ENCODE measurements at regions not wholly inside any gene's neighbourhood (a gene's known extent, or its start where the extent isn't known, plus 50 kb on each side); places are given as distances from the start of the nearest gene placed in this dataset.
"Not testable (repeated sequence)": the region's sequence is repeated elsewhere in the genome, so short reads cannot be mapped to it uniquely, and the experiment has no call there.

- Mint-ChIP-seq H3K4me1 (no peaks in the 10 kb centered on the region), H3K36me3 (peaks cover 0 to 3% (median 0%) of the 10 kb centered on the region in 3 donors), H3K27ac (no peak overlapping the region), H3K4me3 (no peak overlapping the region), H3K9me3 (peaks cover 2 to 24% (median 15%) of the 10 kb centered on the region in 6 donors), H3K27me3 (ENCODE audit: low read depth in 3 of 3) (peaks cover 0 to 4% (median 4%) of the 10 kb centered on the region in 3 donors)
- DNase-seq = no peak
These were observed 73.3 kb upstream of the HABP2 start for GRCh38 chr10:113479346-113480080.

GRCh38 chr10:113480081-113480360 lies 72.8 kb upstream of the HABP2 start:
- Mint-ChIP-seq H3K4me3 (no peak overlapping the region), H3K36me3 (peaks cover 0 to 3% (median 0%) of the 10 kb centered on the region in 3 donors), H3K9me3 (peaks cover 2 to 24% (median 15%) of the 10 kb centered on the region in 6 donors), H3K4me1 (no peaks in the 10 kb centered on the region), H3K27me3 (ENCODE audit: low read depth in 3 of 3) (peaks cover 0 to 4% (median 3%) of the 10 kb centered on the region in 3 donors), H3K27ac (no peak overlapping the region)
- no peak for DNase-seq

GRCh38 chr10:113480851-113481502 lies 71.9 kb upstream of the HABP2 start:
- Mint-ChIP-seq H3K4me3 (no peak overlapping the region), H3K9me3 (peaks cover 2 to 24% (median 15%) of the 10 kb centered on the region in 6 donors), H3K27me3 (ENCODE audit: low read depth in 3 of 3) (peaks cover 0 to 4% (median 3%) of the 10 kb centered on the region in 3 donors), H3K36me3 (peaks cover 0 to 3% (median 0%) of the 10 kb centered on the region in 3 donors), H3K4me1 (no peaks in the 10 kb centered on the region), H3K27ac (no peak overlapping the region)
- no peak for DNase-seq

- Mint-ChIP-seq H3K27me3 (ENCODE audit: low read depth in 3 of 3) (peaks cover 0 to 4% (median 0%) of the 10 kb centered on the region in 3 donors), H3K27ac (no peak overlapping the region), H3K4me3 (no peak overlapping the region), H3K9me3 (peaks cover 2 to 17% (median 9%) of the 10 kb centered on the region in 6 donors), H3K4me1 (no peaks in the 10 kb centered on the region), H3K36me3 (peaks cover 0 to 3% (median 0%) of the 10 kb centered on the region in 3 donors)
- DNase-seq = no peak
These were observed 68.4 kb upstream of the HABP2 start for GRCh38 chr10:113484487-113484886.

GRCh38 chr10:113485736-113486135 lies 67.1 kb upstream of the HABP2 start:
- Mint-ChIP-seq H3K4me3 (no peak overlapping the region), H3K9me3 (peaks cover 0 to 4% (median 2%) of the 10 kb centered on the region in 6 donors), H3K27ac (no peak overlapping the region), H3K36me3 (peaks cover 0 to 3% (median 0%) of the 10 kb centered on the region in 3 donors), H3K27me3 (ENCODE audit: low read depth in 3 of 3) (peaks cover 0 to 4% (median 0%) of the 10 kb centered on the region in 3 donors), H3K4me1 (no peaks in the 10 kb centered on the region)
- DNase-seq = no peak

- no peak overlapping the region for H3K27ac Mint-ChIP-seq
- H3K36me3 Mint-ChIP-seq = peaks cover 0 to 3% (median 0%) of the 10 kb centered on the region in 3 donors
- peaks cover 0 to 4% (median 0%) of the 10 kb centered on the region in 3 donors for H3K27me3 Mint-ChIP-seq (ENCODE audit: low read depth in 3 of 3)
- peaks cover 0 to 3% (median 0%) of the 10 kb centered on the region in 6 donors for H3K9me3 Mint-ChIP-seq
- no peak for DNase-seq
- H3K4me1 Mint-ChIP-seq = no peaks in the 10 kb centered on the region
- no peak overlapping the region for H3K4me3 Mint-ChIP-seq
These were observed 66.3 kb upstream of the HABP2 start for GRCh38 chr10:113486531-113486930.

GRCh38 chr10:113487154-113487553 lies 65.7 kb upstream of the HABP2 start:
- Mint-ChIP-seq H3K4me3 (no peak overlapping the region), H3K27me3 (ENCODE audit: low read depth in 3 of 3) (peaks cover 0 to 4% (median 0%) of the 10 kb centered on the region in 3 donors), H3K36me3 (no peaks in the 10 kb centered on the region)

GRCh38 chr10:113488186-113488585 lies 64.7 kb upstream of the HABP2 start:
- no peak for DNase-seq
- no peaks in the 10 kb centered on the region for H3K27me3 Mint-ChIP-seq (ENCODE audit: low read depth in 3 of 3)
- no peak overlapping the region for H3K27ac Mint-ChIP-seq
- H3K36me3 Mint-ChIP-seq = no peaks in the 10 kb centered on the region
- no peak overlapping the region for H3K4me3 Mint-ChIP-seq
- H3K9me3 Mint-ChIP-seq = peaks cover 0 to 1% (median 0%) of the 10 kb centered on the region in 6 donors
- H3K4me1 Mint-ChIP-seq = no peaks in the 10 kb centered on the region

More at GRCh38 chr10:113487154-113487553, 65.7 kb upstream of the HABP2 start:
- DNase-seq = no peak
- H3K9me3 Mint-ChIP-seq = peaks cover 0 to 1% (median 0%) of the 10 kb centered on the region in 6 donors
- H3K4me1 Mint-ChIP-seq = no peaks in the 10 kb centered on the region
- H3K27ac Mint-ChIP-seq = no peak overlapping the region

DNA sequence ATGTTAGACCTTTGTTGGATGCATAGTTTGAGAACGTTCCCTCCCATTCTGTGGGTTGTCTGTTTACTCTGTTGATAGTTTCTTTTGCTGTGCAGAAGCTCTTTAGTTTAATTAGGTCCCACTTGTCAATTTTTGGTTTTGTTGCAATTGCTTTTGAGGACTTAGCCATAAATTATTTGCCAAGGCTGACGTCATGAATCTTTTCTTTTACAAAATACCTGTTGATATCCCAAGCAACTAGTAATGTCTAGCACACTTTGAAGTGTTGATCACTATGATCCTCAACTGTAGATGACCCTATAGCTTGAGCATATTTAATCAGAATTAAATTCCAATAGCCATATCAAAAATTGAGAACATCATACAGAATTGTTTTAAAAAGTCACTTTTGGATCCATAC lies 63.3 kb upstream of the HABP2 start:
- H3K27ac Mint-ChIP-seq; H3K4me1 Mint-ChIP-seq; DNase-seq; H3K9me3 Mint-ChIP-seq; H3K27me3 Mint-ChIP-seq (ENCODE audit: low read depth in 3 of 3); H3K36me3 Mint-ChIP-seq; H3K4me3 Mint-ChIP-seq: not testable (repeated sequence)

DNA sequence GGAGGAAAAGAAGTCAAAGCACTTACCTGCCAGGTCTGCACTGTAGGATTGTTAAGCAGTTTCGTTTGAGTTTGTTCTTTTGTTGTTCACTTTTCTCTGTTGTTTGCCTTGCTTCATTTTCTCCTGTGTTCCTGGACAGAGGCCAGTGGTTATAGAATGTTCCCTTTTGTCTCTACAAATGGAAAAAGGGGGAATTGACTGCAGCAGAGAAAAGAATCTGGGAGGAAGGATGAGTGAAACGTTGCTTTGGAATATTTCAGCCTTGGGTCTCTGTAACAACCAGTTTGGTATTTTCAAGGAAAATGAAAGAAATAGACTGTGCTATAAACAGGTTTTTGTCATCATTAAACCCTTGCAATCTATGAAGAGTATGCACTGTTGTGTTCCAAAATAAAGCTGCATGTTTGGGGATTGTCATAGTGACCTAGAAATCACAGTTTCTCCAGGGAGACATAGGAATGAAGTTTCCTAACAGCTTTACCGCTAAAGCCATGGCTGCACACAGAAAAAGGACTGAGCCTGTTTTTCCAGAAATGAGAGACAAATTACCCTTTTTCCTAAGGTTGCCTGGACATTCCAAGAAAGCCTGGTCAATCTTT lies 60.8 kb upstream of the HABP2 start:
- H3K4me3 Mint-ChIP-seq = no peak overlapping the region
- no peaks in the 10 kb centered on the region for H3K4me1 Mint-ChIP-seq
- H3K36me3 Mint-ChIP-seq = no peaks in the 10 kb centered on the region
- peaks cover 2 to 4% (median 2%) of the 10 kb centered on the region in 3 donors for H3K27me3 Mint-ChIP-seq (ENCODE audit: low read depth in 3 of 3)
- no peak for DNase-seq
- H3K9me3 Mint-ChIP-seq = peaks cover 0 to 1% (median 0%) of the 10 kb centered on the region in 6 donors
- no peak overlapping the region for H3K27ac Mint-ChIP-seq

DNA sequence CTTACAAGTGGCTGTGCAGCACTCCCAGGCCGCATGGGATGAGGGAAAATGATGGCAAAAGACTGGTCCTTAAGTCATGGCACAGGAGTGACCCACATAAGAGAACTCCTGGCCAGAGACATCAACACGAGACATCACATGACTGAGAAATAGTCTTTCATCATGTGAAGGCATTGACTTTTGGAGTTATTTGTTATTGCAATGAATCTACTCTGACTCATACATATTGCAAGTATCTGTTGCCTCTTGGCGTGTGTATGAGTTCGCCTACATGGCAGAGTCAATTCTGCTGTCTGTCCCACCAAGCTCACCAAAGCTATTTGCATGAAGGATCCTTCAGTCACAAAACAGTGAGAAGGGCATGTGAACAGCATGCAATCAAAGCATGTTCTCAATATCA lies 59.7 kb upstream of the HABP2 start:
- H3K27me3 Mint-ChIP-seq (ENCODE audit: low read depth in 3 of 3) = peaks cover 2 to 4% (median 4%) of the 10 kb centered on the region in 3 donors
- no peak for DNase-seq
- H3K27ac Mint-ChIP-seq = no peak overlapping the region
- no peak overlapping the region for H3K4me3 Mint-ChIP-seq
- no peaks in the 10 kb centered on the region for H3K36me3 Mint-ChIP-seq
- no peaks in the 10 kb centered on the region for H3K4me1 Mint-ChIP-seq
- H3K9me3 Mint-ChIP-seq = no peaks in the 10 kb centered on the region

DNA sequence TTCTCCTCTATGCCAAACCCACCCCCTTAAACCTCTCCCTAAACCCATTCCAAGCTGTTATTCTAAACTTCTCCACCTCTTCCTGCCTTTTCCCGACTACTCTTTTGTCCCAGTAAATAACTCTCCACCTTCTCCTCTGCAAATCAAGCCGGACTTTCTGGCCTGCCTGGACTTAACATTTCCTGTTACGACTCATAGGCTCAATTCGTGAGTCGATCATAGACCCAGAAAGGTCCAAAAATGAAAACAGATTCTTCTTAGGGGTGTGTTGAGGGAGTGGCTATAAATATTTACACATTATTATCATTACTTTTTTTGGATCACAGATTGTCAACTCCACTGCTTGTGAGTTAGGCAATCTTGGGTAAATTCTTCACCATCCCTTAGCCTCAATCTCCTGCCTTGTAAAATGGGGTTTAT lies 59.0 kb upstream of the HABP2 start:
- Mint-ChIP-seq H3K36me3 (no peaks in the 10 kb centered on the region), H3K4me3 (no peak overlapping the region), H3K27me3 (ENCODE audit: low read depth in 3 of 3) (peaks cover 2 to 4% (median 4%) of the 10 kb centered on the region in 3 donors), H3K9me3 (no peaks in the 10 kb centered on the region), H3K4me1 (no peaks in the 10 kb centered on the region), H3K27ac (no peak overlapping the region)
- no peak for DNase-seq

GRCh38 chr10:113494761-113495160 lies 58.1 kb upstream of the HABP2 start:
- Mint-ChIP-seq H3K27ac (no peak overlapping the region), H3K27me3 (ENCODE audit: low read depth in 3 of 3) (peaks cover 2 to 4% (median 4%) of the 10 kb centered on the region in 3 donors), H3K4me3 (no peak overlapping the region), H3K36me3 (no peaks in the 10 kb centered on the region), H3K9me3 (no peaks in the 10 kb centered on the region), H3K4me1 (no peaks in the 10 kb centered on the region)
- no peak for DNase-seq

DNA sequence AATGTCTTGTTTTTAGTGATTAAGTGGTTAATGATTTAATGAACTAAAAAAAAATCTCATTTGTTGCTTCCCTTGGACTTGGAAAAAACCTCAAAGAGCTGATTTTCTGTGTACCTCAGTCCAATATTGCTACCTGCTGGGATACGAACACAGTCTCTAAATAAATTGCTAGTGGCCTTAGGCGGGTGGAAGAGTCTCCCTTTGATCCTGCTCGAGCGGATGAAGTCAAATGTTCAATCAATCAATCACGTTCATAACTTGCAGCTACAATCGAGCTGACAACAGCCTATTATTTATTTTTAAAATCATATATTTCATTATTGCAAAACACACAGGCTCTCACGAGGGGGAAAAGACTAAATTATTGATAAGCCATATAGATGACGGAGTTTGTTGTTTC lies 57.3 kb upstream of the HABP2 start:
- H3K4me1 Mint-ChIP-seq = no peaks in the 10 kb centered on the region
- H3K4me3 Mint-ChIP-seq = no peak overlapping the region
- DNase-seq = no peak
- no peak overlapping the region for H3K27ac Mint-ChIP-seq
- H3K27me3 Mint-ChIP-seq (ENCODE audit: low read depth in 3 of 3) = peaks cover 2 to 4% (median 4%) of the 10 kb centered on the region in 3 donors
- no peaks in the 10 kb centered on the region for H3K36me3 Mint-ChIP-seq
- H3K9me3 Mint-ChIP-seq = no peaks in the 10 kb centered on the region

All from immature natural killer cell (primary cell).